ENCODE measurements at regions not wholly inside any gene's neighbourhood (a gene's known extent, or its start where the extent isn't known, plus 50 kb on each side); places are given as distances from the start of the nearest gene placed in this dataset.
"Not testable (repeated sequence)": the region's sequence is repeated elsewhere in the genome, so short reads cannot be mapped to it uniquely, and the experiment has no call there.

- intact Hi-C loops (cut with DNase I; ENCODE audit: low total_unique reads), result no loop called here
- DNase-seq (ENCODE audit: low spot score in 2 of 2), result no peak
- H3K4me3 ChIP-seq (ENCODE audit: low read depth, poor library complexity, severe bottlenecking), result no peak overlapping the region
- TF ChIP-seq POLR2A (IDR thresholded peaks at IDR 0.05), result no peak
- no peak for TF ChIP-seq CTCF (IDR thresholded peaks at IDR 0.05)
- 68 to 83% methylated on average over 1 of the region's 1 CpG for WGBS, 2 donors
These were observed 161.2 kb downstream of the TTC8 start for GRCh38 chr14:88985654-88986053.

- DNase-seq (ENCODE audit: low spot score in 2 of 2), result no peak
- 69 to 70% methylated on average over 11 of the region's 11 CpGs for WGBS, 2 donors
- intact Hi-C loops (cut with DNase I; ENCODE audit: low total_unique reads), result no loop called here
- TF ChIP-seq POLR2A (IDR thresholded peaks at IDR 0.05), result no peak
- TF ChIP-seq CTCF (IDR thresholded peaks at IDR 0.05), result no peak
- H3K4me3 ChIP-seq (ENCODE audit: low read depth, poor library complexity, severe bottlenecking), result no peak overlapping the region
These were observed 161.8 kb downstream of the TTC8 start for GRCh38 chr14:88986146-88986841.

GRCh38 chr14:88986908-88987307, 162.5 kb downstream of the TTC8 start:
- intact Hi-C loops (cut with DNase I; ENCODE audit: low total_unique reads); H3K4me3 ChIP-seq (ENCODE audit: low read depth, poor library complexity, severe bottlenecking); DNase-seq (ENCODE audit: low spot score in 2 of 2): not testable (repeated sequence)
- WGBS, 2 donors, result 56 to 68% methylated on average over 2 of the region's 2 CpGs

- H3K4me3 ChIP-seq (ENCODE audit: low read depth, poor library complexity, severe bottlenecking), result no peak overlapping the region
- TF ChIP-seq POLR2A (IDR thresholded peaks at IDR 0.05) (no peak), CTCF (IDR thresholded peaks at IDR 0.05) (no peak)
- no peak for DNase-seq (ENCODE audit: low spot score in 2 of 2)
- intact Hi-C loops (cut with DNase I; ENCODE audit: low total_unique reads), result no loop called here
- 79 to 80% methylated on average over 2 of the region's 2 CpGs for WGBS, 2 donors
These were observed 163.1 kb downstream of the TTC8 start for GRCh38 chr14:88987516-88987915.

GRCh38 chr14:88989911-88990310, 165.5 kb downstream of the TTC8 start:
- intact Hi-C loops (cut with DNase I; ENCODE audit: low total_unique reads), result no loop called here
- WGBS, 2 donors, result 95 to 100% methylated on average over 1 of the region's 1 CpG
- DNase-seq (ENCODE audit: low spot score in 2 of 2), result no peak
- TF ChIP-seq CTCF (IDR thresholded peaks at IDR 0.05) (no peak), POLR2A (IDR thresholded peaks at IDR 0.05) (no peak)
- H3K4me3 ChIP-seq (ENCODE audit: low read depth, poor library complexity, severe bottlenecking), result no peak overlapping the region

- TF ChIP-seq POLR2A (IDR thresholded peaks at IDR 0.05) (no peak), CTCF (IDR thresholded peaks at IDR 0.05) (no peak)
- DNase-seq (ENCODE audit: low spot score in 2 of 2), result no peak
- H3K4me3 ChIP-seq (ENCODE audit: low read depth, poor library complexity, severe bottlenecking), result no peak overlapping the region
- 77 to 94% methylated on average over 1 of the region's 1 CpG for WGBS, 2 donors
- intact Hi-C loops (cut with DNase I; ENCODE audit: low total_unique reads), result no loop called here
These were observed 166.4 kb downstream of the TTC8 start for GRCh38 chr14:88990856-88991255.
